Loucy (cell line): ENCODE measurements at regions not wholly inside any gene's neighbourhood (a gene's known extent, or its start where the extent isn't known, plus 50 kb on each side); places are given as distances from the start of the nearest gene placed in this dataset.

Experiments
- EZH2phosphoT487 ChIP-seq: fragments of 200-600 bp; IDR thresholded peaks from 2 replicates; pipeline ENCODE4 v1.6.1; 2018; ENCODE audit warnings: antibody characterized with exemption, mild to moderate bottlenecking, moderate library complexity, borderline replicate concordance
- TF ChIP-seq, protein P1 (sequence below): fragments of 200-600 bp; sonication (generic); conservative IDR thresholded peaks from 2 replicates; pipeline ENCODE4 v1.5.1; 2014; ENCODE audit warnings: mild to moderate bottlenecking, antibody characterized with exemption, low read length

DNA sequence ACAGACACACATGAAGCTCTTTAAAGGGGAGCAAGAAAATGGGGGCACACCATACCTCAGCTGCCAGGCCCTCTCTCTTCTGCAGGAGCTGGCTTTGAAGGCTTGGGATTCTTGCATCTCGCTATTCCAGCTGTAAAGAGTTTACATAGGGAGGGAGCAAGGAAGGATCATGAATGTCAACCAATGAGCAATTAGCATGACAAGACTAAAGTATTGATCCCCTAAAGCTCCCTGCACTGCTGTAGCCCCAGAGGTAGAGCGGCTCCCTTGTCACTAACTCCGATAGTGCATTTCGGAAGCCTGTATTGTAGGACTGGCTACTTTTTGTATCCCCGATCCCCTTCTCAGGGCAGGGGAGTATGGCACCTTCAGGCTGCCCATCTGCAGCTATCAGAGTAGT lies 113.4 kb upstream of the PMFBP1 start:
- TF ChIP-seq, protein P1, sequence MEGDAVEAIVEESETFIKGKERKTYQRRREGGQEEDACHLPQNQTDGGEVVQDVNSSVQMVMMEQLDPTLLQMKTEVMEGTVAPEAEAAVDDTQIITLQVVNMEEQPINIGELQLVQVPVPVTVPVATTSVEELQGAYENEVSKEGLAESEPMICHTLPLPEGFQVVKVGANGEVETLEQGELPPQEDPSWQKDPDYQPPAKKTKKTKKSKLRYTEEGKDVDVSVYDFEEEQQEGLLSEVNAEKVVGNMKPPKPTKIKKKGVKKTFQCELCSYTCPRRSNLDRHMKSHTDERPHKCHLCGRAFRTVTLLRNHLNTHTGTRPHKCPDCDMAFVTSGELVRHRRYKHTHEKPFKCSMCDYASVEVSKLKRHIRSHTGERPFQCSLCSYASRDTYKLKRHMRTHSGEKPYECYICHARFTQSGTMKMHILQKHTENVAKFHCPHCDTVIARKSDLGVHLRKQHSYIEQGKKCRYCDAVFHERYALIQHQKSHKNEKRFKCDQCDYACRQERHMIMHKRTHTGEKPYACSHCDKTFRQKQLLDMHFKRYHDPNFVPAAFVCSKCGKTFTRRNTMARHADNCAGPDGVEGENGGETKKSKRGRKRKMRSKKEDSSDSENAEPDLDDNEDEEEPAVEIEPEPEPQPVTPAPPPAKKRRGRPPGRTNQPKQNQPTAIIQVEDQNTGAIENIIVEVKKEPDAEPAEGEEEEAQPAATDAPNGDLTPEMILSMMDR: no peak
- no peak for TF ChIP-seq EZH2phosphoT487
